GM19467 (cell line): ENCODE measurements at regions not wholly inside any gene's neighbourhood (a gene's known extent, or its start where the extent isn't known, plus 50 kb on each side); places are given as distances from the start of the nearest gene placed in this dataset.
"Not testable (repeated sequence)": the region's sequence is repeated elsewhere in the genome, so short reads cannot be mapped to it uniquely, and the experiment has no call there.

Source experiments
- ATAC-seq: cut with Tn5 transposase; IDR thresholded peaks from one replicate; pipeline ENCODE4 v1.9.1; 2021; ENCODE audit warnings: mild to moderate bottlenecking, moderate library complexity; ENCODE audit not compliant: unreplicated experiment

- ATAC-seq = no peak
These were observed 1759.6 kb downstream of the C4orf33 start for GRCh38 chr4:130855533-130855932.

- ATAC-seq = no peak
These were observed 1764.0 kb downstream of the C4orf33 start for GRCh38 chr4:130859991-130860390.

- no peak for ATAC-seq
These were observed 1801.0 kb downstream of the C4orf33 start for GRCh38 chr4:130896920-130897319.

- no peak for ATAC-seq
These were observed 1805.4 kb downstream of the C4orf33 start for GRCh38 chr4:130901321-130901720.

- ATAC-seq = no peak
These were observed 1827.0 kb downstream of the C4orf33 start for GRCh38 chr4:130922955-130923354.

GRCh38 chr4:130955520-130955919 is 1859.6 kb downstream of the C4orf33 start:
- no peak for ATAC-seq

- ATAC-seq = no peak
These were observed 1889.4 kb downstream of the C4orf33 start for GRCh38 chr4:130985371-130985770.

GRCh38 chr4:130995988-130996387 is 1900.0 kb downstream of the C4orf33 start:
- no peak for ATAC-seq

- ATAC-seq = no peak
These were observed 1905.4 kb downstream of the C4orf33 start for GRCh38 chr4:131001371-131001770.

GRCh38 chr4:131002132-131002531 is 1906.2 kb downstream of the C4orf33 start:
- no peak for ATAC-seq

GRCh38 chr4:131006388-131006787 is 1910.4 kb downstream of the C4orf33 start:
- no peak for ATAC-seq

- ATAC-seq = not testable (repeated sequence)
These were observed 1916.0 kb downstream of the C4orf33 start for GRCh38 chr4:131011961-131012360.

- ATAC-seq = no peak
These were observed 1917.3 kb downstream of the C4orf33 start for GRCh38 chr4:131013226-131013625.

- ATAC-seq = no peak
These were observed 1930.8 kb downstream of the C4orf33 start for GRCh38 chr4:131026771-131027170.

GRCh38 chr4:131044368-131044767 is 1948.4 kb downstream of the C4orf33 start:
- no peak for ATAC-seq

- no peak for ATAC-seq
These were observed 1950.9 kb downstream of the C4orf33 start for GRCh38 chr4:131046821-131047220.

- no peak for ATAC-seq
These were observed 1956.7 kb downstream of the C4orf33 start for GRCh38 chr4:131052646-131053045.

- no peak for ATAC-seq
These were observed 1958.6 kb downstream of the C4orf33 start for GRCh38 chr4:131054489-131055019.

- ATAC-seq = no peak
These were observed 1965.8 kb downstream of the C4orf33 start for GRCh38 chr4:131061734-131062133.

GRCh38 chr4:131063878-131064277 is 1967.9 kb downstream of the C4orf33 start:
- ATAC-seq = no peak

GRCh38 chr4:131081069-131081468 is 1985.1 kb downstream of the C4orf33 start:
- ATAC-seq = no peak

- ATAC-seq = no peak
These were observed 1989.0 kb downstream of the C4orf33 start for GRCh38 chr4:131084997-131085396.

GRCh38 chr4:131091896-131092295 is 1995.9 kb downstream of the C4orf33 start:
- no peak for ATAC-seq
